Panc1 (cell line): ENCODE measurements at regions not wholly inside any gene's neighbourhood (a gene's known extent, or its start where the extent isn't known, plus 50 kb on each side); places are given as distances from the start of the nearest gene placed in this dataset.

ENCODE experiments used
- ATAC-seq: fragments of 200-7000 bp; cut with Tn5 transposase; 2 replicates; pipeline ENCODE4 v1.9.1; 2020; ENCODE audit warnings: mild to moderate bottlenecking, moderate library complexity
- BruUV-seq: library from RNA; stranded (reverse); fragments of 400-500 nt; replicated peaks from 2 replicates; lab custom pipeline; 2021; lab: Mats Ljungman, UMichigan
- CTCF ChIA-PET: fragments of 300-600 bp; sonication (Branson Sonifier 250); formaldehyde crosslinking; loops from one replicate; lab custom pipeline; 2022; ENCODE audit warnings: antibody characterized with exemption; lab: Charles Lee
- POLR2A ChIA-PET: fragments of 300-600 bp; sonication (Branson Sonifier 250); formaldehyde crosslinking; loops from one replicate; lab custom pipeline; 2022; ENCODE audit warnings: antibody characterized with exemption; lab: Charles Lee
- DNase-seq: peaks from one replicate; pipeline ENCODE4 v3.0.0-alpha.2; 2010; ENCODE audit warnings: low read depth, low spot score
- H3K27ac ChIP-seq: 2 replicates; pipeline ENCODE4 v1.5.1; 2011; ENCODE audit warnings: mild to moderate bottlenecking, low read length, inconsistent platforms
- H3K27me3 ChIP-seq: fragments of 200-500 bp; sonication (Bioruptor generic); 2 replicates; pipeline ENCODE4 v1.6.0; 2014; ENCODE audit warnings: low read length, inconsistent platforms; ENCODE audit not compliant: control insufficient read depth, insufficient read depth
- H3K36me3 ChIP-seq: fragments of 200-500 bp; sonication (Bioruptor generic); 2 replicates; pipeline ENCODE4 v1.5.1; 2014; ENCODE audit warnings: inconsistent platforms, mild to moderate bottlenecking, low read length, moderate library complexity; ENCODE audit not compliant: control insufficient read depth, insufficient read depth
- H3K4me1 ChIP-seq: 2 replicates; pipeline ENCODE4 v1.5.1; 2011; ENCODE audit warnings: inconsistent platforms, mild to moderate bottlenecking, low read length, moderate library complexity; ENCODE audit not compliant: control insufficient read depth, insufficient read depth
- H3K4me3 ChIP-seq, 2 experiments: 2 replicates each; pipeline ENCODE4 v1.5.1; 2011 to 2012; ENCODE audit warnings: low read depth in 2 of 2, low read length in 2 of 2, mild to moderate bottlenecking in 2 of 2, inconsistent platforms in 1 of 2, moderate library complexity in 1 of 2
- H3K9me3 ChIP-seq: fragments of 200-500 bp; sonication (Bioruptor generic); 2 replicates; pipeline ENCODE4 v1.5.1; 2014; ENCODE audit warnings: low read depth, mild to moderate bottlenecking, inconsistent platforms, low read length, moderate library complexity; ENCODE audit not compliant: control insufficient read depth, insufficient read depth
- CTCF ChIP-seq: fragments of 450-650 bp; IDR thresholded peaks from 2 replicates; pipeline ENCODE4 v1.5.1; 2017; ENCODE audit warnings: mild to moderate bottlenecking
- POLR2AphosphoS5 ChIP-seq: IDR thresholded peaks from 2 replicates; pipeline ENCODE4 v1.6.1; 2012; ENCODE audit warnings: mild to moderate bottlenecking, low read depth, low read length, moderate library complexity
- REST ChIP-seq, 2 experiments: IDR thresholded peaks; 2 replicates each; pipeline ENCODE4 v1.6.1; 2011 to 2012; ENCODE audit warnings: low read depth in 2 of 2, control low read depth in 1 of 2, low read length in 1 of 2, mild to moderate bottlenecking in 1 of 2, moderate library complexity in 1 of 2; ENCODE audit not compliant: insufficient read depth in 1 of 2
- SIN3A ChIP-seq: IDR thresholded peaks from 2 replicates; pipeline ENCODE4 v1.6.1; 2012; ENCODE audit warnings: low read depth, mild to moderate bottlenecking, low read length, moderate library complexity, borderline replicate concordance; ENCODE audit not compliant: insufficient read depth
- TCF7L2 ChIP-seq: IDR thresholded peaks from 2 replicates; pipeline ENCODE4 v1.6.1; 2011; ENCODE audit warnings: mild to moderate bottlenecking, low read depth, low read length, inconsistent platforms
- in situ Hi-C: cut with HindIII; loops from 2 replicates; pipeline ENCODE4 v1.10.0; 2016; ENCODE audit warnings: low sequenced_read_pairs, low pct_unique_long_range_greater_than_20kb
- intact Hi-C: fragments of 100-400 bp; cut with micrococcal nuclease; formaldehyde crosslinking; loops from one replicate; pipeline ENCODE4 v1.10.0; 2022; ENCODE audit not compliant: unreplicated experiment

- ChIA-PET POLR2A (no interaction called here), CTCF (no interaction called here)
- Histone ChIP-seq H3K9me3 (no peaks in the 10 kb centered on the region), H3K4me1 (no peaks in the 10 kb centered on the region), H3K27ac (no peak overlapping the region), H3K4me3 (no peak overlapping the region), H3K36me3 (no peaks in the 10 kb centered on the region), H3K27me3 (no peaks in the 10 kb centered on the region)
- ATAC-seq (no peak), DNase-seq (no peak)
- in situ Hi-C loops (no loop called here), intact Hi-C loops (no loop called here)
- TF ChIP-seq SIN3A (no peak), CTCF (no peak), POLR2AphosphoS5 (no peak), TCF7L2 (no peak), REST (IDR thresholded peaks at IDR 0.05; ENCODE audit: insufficient read depth in 1 of 2, low read depth in 2 of 2, low read length in 1 of 2) (no peak)
- no TSS peak for BruUV-seq
Measured at GRCh38 chr11:69560141-69560790, 78.8 kb downstream of the LINC01488 start.

GRCh38 chr11:69562302-69562701 lies 78.7 kb upstream of the CCND1 start:
- no peaks in the 10 kb centered on the region for H3K9me3 ChIP-seq
- POLR2A ChIA-PET: no interaction called here
- CTCF ChIA-PET: no interaction called here
- ATAC-seq: no peak
- no peak overlapping the region for H3K4me3 ChIP-seq
- BruUV-seq: no TSS peak
- intact Hi-C loops (no loop called here), in situ Hi-C loops (no loop called here)
- no peak overlapping the region for H3K27ac ChIP-seq
- no peaks in the 10 kb centered on the region for H3K4me1 ChIP-seq
- TF ChIP-seq TCF7L2 (no peak), CTCF (no peak), POLR2AphosphoS5 (no peak), SIN3A (no peak), REST (IDR thresholded peaks at IDR 0.05; ENCODE audit: insufficient read depth in 1 of 2, low read depth in 2 of 2, low read length in 1 of 2) (no peak)
- no peaks in the 10 kb centered on the region for H3K27me3 ChIP-seq
- H3K36me3 ChIP-seq: no peaks in the 10 kb centered on the region
- DNase-seq: no peak
